ENCODE measurements at regions not wholly inside any gene's neighbourhood (a gene's known extent, or its start where the extent isn't known, plus 50 kb on each side); places are given as distances from the start of the nearest gene placed in this dataset.

- WGBS (ENCODE audit: low lambda C conversion rate): 36% methylated on average over 1 of the region's 1 CpG
These were observed 1105.7 kb downstream of the REEP3 start for GRCh38 chr10:64626924-64627323.

More at GRCh38 chr10:64626924-64627323, 1105.7 kb downstream of the REEP3 start:
- ChIA-PET POLR2A (no interaction called here), CTCF (ENCODE audit: low intra/inter-chr PET ratio, low total read pairs) (no interaction called here)
- Histone ChIP-seq H3K27ac (ENCODE audit: extremely low read length, insufficient read depth, low read length) (no peak overlapping the region), H2AFZ (ENCODE audit: low read length) (no peak overlapping the region), H3K9me3 (ENCODE audit: low read length) (no peaks in the 10 kb centered on the region), H3K36me3 (replicated peaks in 1 of 2; ENCODE audit: control insufficient read depth in 1 of 2, insufficient read depth in 2 of 2, low read length in 2 of 2) (no peaks in the 10 kb centered on the region), H3K4me1 (ENCODE audit: insufficient read depth, low read length) (no peaks in the 10 kb centered on the region), H3K27me3 (ENCODE audit: control insufficient read depth in 1 of 2, insufficient read depth in 2 of 2, low read length in 2 of 2) (no peaks in the 10 kb centered on the region), H3K4me3 (replicated peaks in 1 of 3; ENCODE audit: insufficient read depth in 1 of 3, low read depth in 2 of 3, low read length in 3 of 3) (no peak overlapping the region), H3K9ac (ENCODE audit: insufficient read depth, low read depth, low read length) (no peak overlapping the region), H3K79me2 (ENCODE audit: insufficient read depth, low read length) (no peaks in the 10 kb centered on the region), H3K4me2 (ENCODE audit: low read depth, low read length) (no peak overlapping the region), H4K20me1 (ENCODE audit: insufficient read depth, low read length) (no peaks in the 10 kb centered on the region)
- BruUV-seq (replicated peaks): no TSS peak
- no peak for FAIRE-seq
- TF ChIP-seq ZNF232 (CRISPR knock-in tag; IDR thresholded peaks at IDR 0.05; ENCODE audit: borderline replicate concordance): no peak
- no peak for TF ChIP-seq ARNT2 (CRISPR knock-in tag; IDR thresholded peaks at IDR 0.05; ENCODE audit: low read depth)
- no peak for TF ChIP-seq ARID2 (CRISPR knock-in tag; IDR thresholded peaks at IDR 0.05; ENCODE audit: borderline replicate concordance)
- TF ChIP-seq RARA (CRISPR knock-in tag; IDR thresholded peaks at IDR 0.05): peak; percentile 39; the same call in 1 of the 2 replicates
- no peak for TF ChIP-seq TCF7 (IDR thresholded peaks at IDR 0.05; ENCODE audit: low read depth)
- no peak for TF ChIP-seq FOXA3 (CRISPR knock-in tag; IDR thresholded peaks at IDR 0.05)
- peak; percentile 91 for TF ChIP-seq KAT2B (IDR thresholded peaks at IDR 0.05; ENCODE audit: borderline replicate concordance, low read depth, low read length)
- no peak for TF ChIP-seq KAT7 (CRISPR knock-in tag; IDR thresholded peaks at IDR 0.05; ENCODE audit: borderline replicate concordance)
- no peak for TF ChIP-seq ZNF136 (CRISPR knock-in tag; IDR thresholded peaks at IDR 0.05; ENCODE audit: low read depth)
- no peak for TF ChIP-seq ZNF318 (CRISPR knock-in tag; IDR thresholded peaks at IDR 0.05)
- intact Hi-C loops (cut with micrococcal nuclease; ENCODE audit: unreplicated experiment) (no loop called here), in situ Hi-C loops (cut with HindIII; ENCODE audit: extremely low pct_ligation_motif_present, low pct_unique_long_range_greater_than_20kb) (no loop called here)
- no peak for DNase-seq (ENCODE audit: low spot score)
- ATAC-seq: no peak

Measured in HepG2 (cell line).